GM12892 (cell line): ENCODE measurements at regions not wholly inside any gene's neighbourhood (a gene's known extent, or its start where the extent isn't known, plus 50 kb on each side); places are given as distances from the start of the nearest gene placed in this dataset.

ENCODE experiments used
- DNase-seq: peaks from one replicate; pipeline ENCODE4 v3.0.0; 2011; ENCODE audit not compliant: insufficient read length
- FAIRE-seq: peaks from 2 replicates; lab custom pipeline; 2011; peaks lifted over from hg19 to GRCh38; lab: Jason Lieb, UNC
- POLR2A ChIP-seq: IDR thresholded peaks from 2 replicates; pipeline ENCODE4 v1.6.1; 2011; ENCODE audit warnings: low read depth, low read length, control low read depth
- POLR2AphosphoS5 ChIP-seq: IDR thresholded peaks from 2 replicates; pipeline ENCODE4 v1.6.1; 2011; ENCODE audit warnings: low read depth, low read length, control low read depth
- TAF1 ChIP-seq: IDR thresholded peaks from 2 replicates; pipeline ENCODE4 v1.6.1; 2011; ENCODE audit warnings: low read depth, mild to moderate bottlenecking, control low read depth, low read length, borderline replicate concordance

DNA sequence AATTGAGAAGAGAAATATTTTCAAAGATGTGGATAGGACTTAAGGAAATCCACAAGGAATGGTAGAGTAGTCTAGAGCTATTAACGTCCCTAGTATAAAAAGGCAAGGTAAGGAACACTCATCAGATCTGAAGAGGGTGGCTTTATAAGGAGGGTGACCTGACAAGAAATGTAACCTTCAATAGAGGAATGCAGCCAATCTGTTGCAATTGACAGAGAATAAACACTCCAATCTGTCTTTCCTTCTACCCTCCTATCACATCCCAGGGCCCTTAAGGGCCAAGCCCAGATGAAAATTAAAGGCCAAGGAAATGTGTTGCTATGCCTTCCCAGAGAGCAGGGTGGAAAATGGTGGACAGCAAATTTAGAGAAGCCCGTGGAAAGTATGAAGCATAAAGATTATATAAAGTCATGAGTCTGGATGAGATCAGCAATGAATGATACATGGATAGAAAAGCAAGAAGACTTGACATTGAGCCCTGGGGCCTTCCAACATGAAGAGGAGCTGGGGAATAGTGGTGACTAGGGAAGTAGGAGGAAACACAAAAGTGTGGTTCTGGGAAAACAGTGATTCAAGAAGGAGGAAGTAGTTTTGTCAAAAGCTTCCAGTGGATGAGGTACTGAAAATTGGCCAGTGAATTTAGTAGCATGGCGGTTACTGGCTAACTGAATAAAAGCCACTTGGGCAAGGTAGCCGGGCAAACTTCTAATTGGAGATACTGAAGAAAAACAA lies 270.6 kb upstream of the TANK start:
- TF ChIP-seq POLR2AphosphoS5 (no peak), POLR2A (no peak), TAF1 (no peak)
- no peak for FAIRE-seq
- DNase-seq: no peak

DNA sequence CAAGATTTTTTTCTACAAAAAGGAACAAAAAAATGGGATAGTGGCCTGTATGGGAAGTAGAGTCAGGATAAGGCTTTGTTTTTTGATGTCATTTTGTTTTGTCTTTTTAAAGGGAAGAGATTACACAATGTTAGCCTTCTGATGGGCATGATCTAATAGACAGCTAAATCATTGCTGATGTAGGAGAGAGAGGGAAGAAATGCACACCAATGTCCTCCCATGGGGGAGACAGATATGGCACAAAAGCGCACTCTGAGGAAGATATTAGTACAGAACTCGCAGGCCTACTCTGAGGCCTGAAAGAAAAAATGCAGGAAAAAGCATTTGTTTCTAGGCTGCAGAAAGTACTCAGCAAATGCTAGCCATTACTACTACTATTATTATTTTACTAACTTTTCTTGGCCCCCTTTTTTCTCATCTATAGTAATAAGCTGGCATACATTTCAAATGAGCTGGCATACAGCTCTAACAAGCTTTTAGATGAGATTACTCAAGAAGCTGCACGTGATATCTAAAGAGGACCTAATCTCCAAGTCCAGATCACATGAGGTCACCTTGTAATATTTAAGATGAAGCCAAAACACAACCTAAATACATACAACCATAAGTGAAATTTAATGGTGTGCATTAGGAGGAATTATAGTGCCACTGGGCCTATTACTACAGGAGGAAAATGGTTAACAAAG lies 269.4 kb upstream of the TANK start:
- TF ChIP-seq POLR2AphosphoS5 (no peak), TAF1 (no peak), POLR2A (no peak)
- DNase-seq: no peak
- no peak for FAIRE-seq

DNA sequence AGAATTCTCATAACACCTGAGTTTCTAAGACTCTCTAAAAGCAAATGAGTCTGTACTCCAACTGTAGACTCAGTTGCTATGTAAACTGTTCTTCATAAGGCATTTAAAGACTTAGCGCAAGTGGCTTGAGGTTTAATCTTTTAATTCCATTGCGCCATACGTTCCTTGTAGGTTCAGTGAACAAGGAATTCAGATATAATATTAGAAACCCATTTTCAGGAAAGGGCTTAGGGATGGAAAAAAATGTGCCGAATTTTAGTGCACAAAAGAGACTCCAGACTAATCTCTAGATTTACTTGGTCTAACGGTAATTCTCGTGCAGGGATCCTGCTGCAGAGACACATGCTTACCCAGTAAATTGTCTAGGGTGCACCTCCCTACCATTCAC lies 268.9 kb upstream of the TANK start:
- no peak for DNase-seq
- TF ChIP-seq POLR2AphosphoS5: no peak
- FAIRE-seq: no peak

DNA sequence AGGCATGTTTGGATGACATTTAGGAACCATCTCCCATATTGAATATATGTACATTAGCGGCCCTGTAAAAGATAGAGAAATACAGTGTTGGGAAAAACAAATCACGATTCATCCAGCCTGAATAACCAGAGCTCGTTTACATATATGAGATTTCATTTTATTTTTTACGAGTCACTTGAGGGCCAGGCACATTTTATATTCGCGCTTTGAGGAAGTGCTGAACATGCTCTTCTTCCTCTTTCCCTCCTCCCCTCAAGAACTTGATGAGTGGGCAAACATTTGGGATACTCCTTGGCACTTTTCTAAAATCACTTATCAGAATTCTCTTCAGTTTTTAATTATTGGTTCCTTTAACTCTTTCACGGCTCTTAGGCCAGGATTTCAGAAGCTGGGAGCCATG lies 268.0 kb upstream of the TANK start:
- FAIRE-seq: peak; percentile 5
- DNase-seq: no peak
- TF ChIP-seq TAF1: no peak
- no peak for TF ChIP-seq POLR2AphosphoS5
- TF ChIP-seq POLR2A: no peak

DNA sequence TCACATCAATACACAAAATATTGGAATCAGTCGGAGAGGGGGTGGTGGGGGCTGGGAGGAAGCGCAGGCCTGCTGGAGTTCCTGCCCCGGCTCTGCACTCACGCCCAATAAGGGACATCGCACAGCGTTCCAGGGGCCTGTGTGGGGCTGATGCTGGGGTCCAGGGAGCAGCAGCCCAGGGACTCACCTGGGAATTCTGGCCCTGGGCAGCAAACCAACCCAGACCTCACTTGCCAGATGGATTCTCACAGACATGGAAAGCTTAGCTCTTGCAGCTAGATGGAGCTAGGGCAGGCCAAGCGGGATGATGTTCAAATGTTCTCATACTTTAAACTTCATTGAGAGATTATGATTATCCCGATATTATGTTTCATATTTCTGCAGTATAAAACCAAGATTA lies 266.6 kb upstream of the TANK start:
- FAIRE-seq (no peak), DNase-seq (no peak)
- TF ChIP-seq TAF1 (no peak), POLR2A (no peak), POLR2AphosphoS5 (no peak)

DNA sequence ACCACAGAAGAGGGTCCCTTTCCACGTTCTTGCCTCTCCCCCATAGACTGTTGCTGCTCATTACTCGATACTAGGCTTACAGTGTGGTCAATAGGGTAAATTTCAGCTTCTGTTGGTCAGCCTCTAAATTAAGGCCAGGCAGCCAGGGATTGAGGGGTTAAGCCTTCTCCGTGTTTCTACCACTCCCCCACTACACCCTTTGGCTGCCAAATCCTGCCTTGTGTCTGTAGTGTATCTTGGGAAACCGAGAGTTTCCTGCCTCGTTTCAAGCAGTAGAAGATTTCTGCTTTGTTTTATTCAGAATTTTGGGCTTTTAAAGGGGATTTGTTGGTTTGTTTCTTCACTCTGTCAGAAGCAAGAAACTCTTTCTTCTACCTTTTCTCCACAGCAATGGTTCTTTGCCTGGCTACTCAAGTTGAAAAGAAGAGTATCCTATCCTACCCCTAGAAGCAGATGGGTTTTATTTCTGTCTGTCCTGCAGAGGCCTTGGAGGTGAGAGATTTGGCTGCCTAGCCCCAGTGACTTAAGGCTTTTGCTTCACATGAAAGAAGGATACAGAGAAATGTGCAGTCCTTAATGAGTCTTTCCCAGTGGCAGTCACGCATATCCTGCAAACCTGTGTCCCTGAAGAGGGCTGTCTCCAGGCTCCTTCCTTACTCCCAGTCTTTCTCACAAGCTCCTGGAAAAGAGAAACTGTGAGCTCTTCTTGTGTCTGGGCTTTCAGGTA lies 261.5 kb upstream of the TANK start:
- FAIRE-seq: no peak
- no peak for TF ChIP-seq TAF1
- no peak for TF ChIP-seq POLR2A
- no peak for TF ChIP-seq POLR2AphosphoS5
- DNase-seq: no peak

DNA sequence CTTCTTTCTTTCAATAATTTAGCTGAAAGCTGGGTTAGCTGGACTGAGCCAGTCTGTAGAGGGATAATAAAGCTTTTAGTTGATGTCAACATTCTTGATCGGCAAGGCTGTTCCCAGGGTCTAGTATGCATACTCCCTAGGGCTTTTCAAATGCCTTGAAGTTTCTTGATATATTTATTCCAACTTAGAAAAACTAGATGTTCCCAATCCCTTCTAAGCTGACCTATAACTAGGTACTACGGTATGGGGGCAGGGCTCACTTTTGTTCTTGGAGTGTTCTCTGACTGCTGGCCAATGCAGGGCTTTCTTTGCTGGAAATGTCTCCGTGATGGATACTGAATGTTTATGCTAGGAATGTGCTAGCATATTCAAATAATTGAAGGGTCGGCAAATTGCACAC lies 258.6 kb upstream of the TANK start:
- no peak for FAIRE-seq
- DNase-seq: no peak
- TF ChIP-seq POLR2A (no peak), TAF1 (no peak), POLR2AphosphoS5 (no peak)

DNA sequence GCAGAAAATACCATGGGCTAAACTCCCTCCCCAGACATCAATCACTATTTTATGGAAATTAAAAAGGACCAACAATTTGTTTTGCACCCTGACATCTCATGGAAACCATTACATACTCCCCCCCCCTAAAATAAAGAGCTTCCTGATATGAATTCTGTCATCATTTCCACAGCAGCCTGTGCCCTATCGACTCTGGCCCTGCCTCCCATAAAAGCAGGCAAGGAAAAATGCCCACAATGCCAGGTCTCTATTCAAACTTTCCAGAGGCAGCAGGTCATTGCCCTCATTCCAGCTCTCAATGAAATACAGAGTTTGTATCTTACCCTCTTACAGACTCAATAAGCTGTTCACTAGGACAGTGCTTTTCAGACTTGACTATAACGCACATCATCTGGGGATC lies 254.4 kb upstream of the TANK start:
- FAIRE-seq: no peak
- no peak for TF ChIP-seq POLR2AphosphoS5
- no peak for TF ChIP-seq POLR2A

DNA sequence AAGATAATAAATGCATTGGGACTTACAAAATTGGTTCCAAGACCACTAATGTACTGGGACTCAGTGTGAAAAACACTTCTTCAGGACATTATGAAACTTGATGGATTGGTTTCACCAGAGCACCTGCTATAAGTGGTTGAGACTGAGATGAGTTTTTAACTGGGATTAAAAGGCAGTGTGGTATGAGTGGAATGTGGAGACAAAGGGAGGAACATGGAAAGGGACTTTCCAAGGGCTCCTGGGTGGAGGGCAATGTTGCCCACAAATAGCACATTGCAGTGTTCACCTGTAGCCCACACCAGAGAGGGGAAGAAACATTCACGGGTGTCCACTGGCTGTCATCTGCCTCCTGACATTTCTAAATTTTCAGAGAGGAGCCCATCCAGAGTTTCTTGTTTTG lies 253.3 kb upstream of the TANK start:
- DNase-seq (no peak), FAIRE-seq (no peak)
- TF ChIP-seq POLR2A (no peak), POLR2AphosphoS5 (no peak), TAF1 (no peak)

More for the DNA sequence above, 254.4 kb upstream of the TANK start:
- DNase-seq: no peak

DNA sequence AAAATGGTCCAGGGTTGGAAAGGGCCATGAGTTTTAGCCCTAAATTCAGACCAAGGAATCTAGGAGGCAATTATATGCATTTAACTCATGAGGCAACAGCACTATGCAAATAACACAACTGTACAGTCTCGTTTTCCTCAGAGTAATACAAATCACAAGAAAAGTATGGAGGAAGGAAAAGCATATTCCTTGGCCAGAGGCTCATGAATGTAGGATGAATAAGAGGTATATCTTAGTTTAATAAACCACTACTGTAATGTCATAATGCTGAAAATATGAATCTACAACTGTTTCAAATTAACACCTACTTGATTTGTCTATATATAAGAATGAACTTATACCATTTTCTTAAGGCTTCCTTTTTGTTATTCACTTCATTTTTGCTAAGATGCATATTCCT lies 252.5 kb upstream of the TANK start:
- TF ChIP-seq TAF1 (no peak), POLR2AphosphoS5 (no peak), POLR2A (no peak)
- FAIRE-seq (no peak), DNase-seq (no peak)

DNA sequence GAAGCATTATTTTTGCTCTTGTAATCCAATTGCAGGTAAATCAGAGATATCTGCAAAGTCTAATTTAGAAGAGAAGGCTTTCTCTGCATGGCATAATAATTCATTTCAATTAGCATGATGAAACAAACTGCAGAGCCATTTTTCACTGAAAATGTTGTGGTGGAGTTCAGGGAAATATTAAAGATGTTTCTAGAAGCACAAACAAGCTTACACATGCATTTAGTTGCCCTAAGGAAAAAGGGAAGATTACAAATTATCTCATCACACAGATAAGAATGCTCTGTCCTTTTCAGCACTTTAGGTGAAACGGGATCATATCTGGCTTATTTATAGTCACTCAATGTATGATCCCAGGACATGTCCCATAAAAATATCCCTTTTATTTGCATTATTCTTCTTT lies 252.1 kb upstream of the TANK start:
- DNase-seq (no peak), FAIRE-seq (no peak)
- TF ChIP-seq TAF1: no peak
- no peak for TF ChIP-seq POLR2AphosphoS5
- no peak for TF ChIP-seq POLR2A

DNA sequence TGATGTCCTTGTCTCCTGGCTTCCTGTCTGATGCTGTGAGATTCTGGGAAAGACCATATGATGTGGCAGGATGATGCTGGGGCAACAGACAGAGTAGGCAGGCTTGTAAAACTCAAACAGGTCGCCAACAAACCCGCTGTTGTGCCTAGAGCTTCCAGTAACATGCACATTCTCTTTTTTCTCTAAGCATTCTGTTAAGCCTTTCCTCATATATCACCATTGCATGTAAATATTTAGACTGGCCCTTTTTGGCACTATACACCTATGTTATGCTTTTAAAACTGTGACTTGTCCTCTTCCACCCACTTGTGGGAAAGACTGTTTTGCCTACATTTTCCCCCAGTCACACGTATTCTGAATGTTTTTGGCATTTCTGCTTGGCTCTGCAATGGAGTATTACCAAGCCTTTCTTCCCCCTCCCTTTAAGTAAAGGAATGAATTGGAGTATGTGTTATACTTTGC lies 250.4 kb upstream of the TANK start:
- FAIRE-seq: no peak

More for the DNA sequence above, 250.4 kb upstream of the TANK start:
- no peak for DNase-seq
- TF ChIP-seq TAF1 (no peak), POLR2AphosphoS5 (no peak), POLR2A (no peak)
